DND-41 (cell line): ENCODE measurements at regions not wholly inside any gene's neighbourhood (a gene's known extent, or its start where the extent isn't known, plus 50 kb on each side); places are given as distances from the start of the nearest gene placed in this dataset.

Experiments
- CTCF ChIP-seq: IDR thresholded peaks from 2 replicates; pipeline ENCODE4 v1.5.1; 2012; ENCODE audit warnings: borderline replicate concordance, low read length, moderate library complexity, mild to moderate bottlenecking; ENCODE audit not compliant: poor library complexity, severe bottlenecking; ENCODE audit errors: extremely low read depth
- EZH2 ChIP-seq: IDR thresholded peaks from 3 replicates; pipeline ENCODE4 v1.6.1; 2012; ENCODE audit warnings: borderline replicate concordance, low read depth, mild to moderate bottlenecking, moderate library complexity, low read length, inconsistent platforms; ENCODE audit not compliant: severe bottlenecking

DNA sequence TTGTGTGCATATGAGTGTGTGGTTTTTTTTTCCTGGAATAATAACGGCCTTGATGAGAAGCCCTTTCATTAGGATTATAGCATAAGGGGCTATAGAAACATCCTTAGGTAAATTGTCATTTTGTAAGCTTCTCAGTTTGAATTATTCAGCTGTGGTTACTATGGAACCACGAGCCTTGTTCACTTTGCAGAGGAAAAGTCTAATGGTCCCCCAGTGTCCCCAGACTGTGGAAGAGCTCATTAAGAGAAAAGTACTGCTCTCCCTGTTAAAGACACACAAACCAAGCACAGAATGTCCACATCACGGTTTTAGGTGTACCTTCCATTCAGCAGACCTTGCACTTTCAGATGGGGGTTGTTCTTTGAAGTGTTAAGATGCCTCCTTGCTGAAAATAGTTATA is 199.3 kb upstream of the DEPDC1 start:
- TF ChIP-seq CTCF (no peak), EZH2 (no peak)
